DOHH2 (cell line): ENCODE measurements at regions not wholly inside any gene's neighbourhood (a gene's known extent, or its start where the extent isn't known, plus 50 kb on each side); places are given as distances from the start of the nearest gene placed in this dataset.

Experiments used
- H3F3A ChIP-seq: fragments of 200-600 bp; sonication (generic), shearing (Covaris generic); 2 replicates; pipeline ENCODE4 v1.6.0; 2016; ENCODE audit warnings: antibody characterized with exemption, mild to moderate bottlenecking; ENCODE audit not compliant: control insufficient read depth, insufficient read depth
- H3K27ac ChIP-seq: fragments of 200-600 bp; sonication (generic); 2 replicates; pipeline ENCODE4 v1.5.1; 2014; ENCODE audit warnings: low read depth, mild to moderate bottlenecking, low read length, moderate library complexity
- H3K27me3 ChIP-seq: fragments of 200-600 bp; sonication (generic); 2 replicates; pipeline ENCODE4 v1.6.1; 2014; ENCODE audit warnings: mild to moderate bottlenecking, low read length, mixed read lengths; ENCODE audit not compliant: control insufficient read depth
- H3K36me3 ChIP-seq: fragments of 200-600 bp; sonication (generic); 2 replicates; pipeline ENCODE4 v1.6.1; 2014; ENCODE audit warnings: mild to moderate bottlenecking, low read length, moderate library complexity, mixed read lengths; ENCODE audit not compliant: control insufficient read depth
- H3K4me1 ChIP-seq: fragments of 200-600 bp; sonication (generic); 2 replicates; pipeline ENCODE4 v1.6.1; 2014; ENCODE audit warnings: mild to moderate bottlenecking, low read length, mixed read lengths; ENCODE audit not compliant: control insufficient read depth
- H3K4me2 ChIP-seq: fragments of 200-600 bp; sonication (generic); 2 replicates; pipeline ENCODE4 v1.6.0; 2014; ENCODE audit warnings: mild to moderate bottlenecking, low read length, moderate library complexity
- H3K4me3 ChIP-seq: fragments of 200-600 bp; sonication (generic); 2 replicates; pipeline ENCODE4 v1.5.1; 2014; ENCODE audit warnings: mild to moderate bottlenecking, low read length, mixed read lengths
- H3K79me2 ChIP-seq: fragments of 200-600 bp; sonication (generic); 2 replicates; pipeline ENCODE4 v1.6.1; 2014; ENCODE audit warnings: mild to moderate bottlenecking, low read length, mixed read lengths; ENCODE audit not compliant: control insufficient read depth
- H3K9me2 ChIP-seq: fragments of 200-600 bp; sonication (generic); replicated peaks from 2 replicates; pipeline ENCODE4 v1.6.1; 2014; ENCODE audit warnings: mild to moderate bottlenecking, low read length, mixed read lengths; ENCODE audit not compliant: control insufficient read depth
- H3K9me3 ChIP-seq: fragments of 200-600 bp; sonication (generic); 2 replicates; pipeline ENCODE4 v1.6.1; 2014; ENCODE audit warnings: antibody characterized with exemption, low read length, mixed read lengths; ENCODE audit not compliant: control insufficient read depth, insufficient read depth
- H4K20me1 ChIP-seq: fragments of 200-600 bp; sonication (generic); 2 replicates; pipeline ENCODE4 v1.6.0; 2014; ENCODE audit warnings: low read depth, mild to moderate bottlenecking, antibody characterized with exemption, low read length, moderate library complexity; ENCODE audit not compliant: control insufficient read depth, insufficient read depth
- EZH2phosphoT487 ChIP-seq: fragments of 200-600 bp; sonication (generic); IDR thresholded peaks from 2 replicates; pipeline ENCODE4 v1.6.1; 2017; ENCODE audit warnings: borderline replicate concordance, mild to moderate bottlenecking, antibody characterized with exemption, low read length, moderate library complexity, mixed read lengths
- TF ChIP-seq, protein P1 (sequence below): fragments of 200-600 bp; sonication (generic); IDR thresholded peaks from one replicate; pipeline ENCODE4 v1.5.1; 2014; ENCODE audit warnings: antibody characterized with exemption, mild to moderate bottlenecking, low read depth, low read length; ENCODE audit not compliant: poor library complexity, severe bottlenecking

DNA sequence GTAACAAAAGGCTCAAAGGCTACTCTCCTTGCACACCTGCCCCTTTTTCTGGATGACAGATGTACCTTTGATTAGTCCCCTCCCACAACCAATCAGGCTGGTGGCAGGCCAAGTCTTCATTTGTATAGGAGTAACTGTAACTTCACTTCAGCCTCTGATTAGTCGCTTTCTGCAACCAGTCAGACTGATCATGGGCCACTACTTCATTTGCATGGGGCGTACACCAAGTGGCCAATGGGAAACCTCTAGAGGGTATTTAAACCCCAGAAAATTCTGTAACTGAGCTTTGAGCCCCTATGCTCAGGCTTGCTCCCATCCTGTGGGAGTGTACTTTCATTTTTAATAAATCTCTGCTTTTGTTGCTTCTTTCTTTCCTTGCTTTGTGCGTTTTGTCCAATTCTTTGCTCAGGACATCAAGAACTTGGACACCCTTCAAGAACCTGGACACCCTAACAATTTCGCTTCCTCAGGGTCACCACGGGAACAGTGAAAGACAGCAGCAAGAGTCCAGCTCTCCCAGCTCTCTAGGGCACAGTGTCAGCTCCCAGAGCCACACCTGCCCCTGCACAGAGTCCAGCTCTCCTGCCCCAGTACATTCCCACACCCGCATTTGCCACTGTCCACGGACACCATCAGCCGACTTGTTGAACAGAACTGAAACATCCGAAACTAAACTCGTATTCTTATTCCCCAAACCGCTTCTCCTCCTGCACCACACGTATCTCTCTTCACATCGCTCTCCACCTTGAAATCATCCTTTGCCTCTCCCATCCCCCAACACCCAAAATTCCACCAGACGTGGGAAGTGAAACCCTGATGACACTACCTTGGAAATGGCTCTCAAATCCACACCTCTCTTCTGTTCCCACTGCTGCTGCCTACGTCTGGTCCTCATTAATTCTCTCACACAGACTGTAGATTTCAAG lies 53.4 kb downstream of the ABCC12 start:
- Histone ChIP-seq H3K4me2 (no peak overlapping the region), H3K27ac (no peak overlapping the region)
- no peak for TF ChIP-seq EZH2phosphoT487
- TF ChIP-seq, protein P1, sequence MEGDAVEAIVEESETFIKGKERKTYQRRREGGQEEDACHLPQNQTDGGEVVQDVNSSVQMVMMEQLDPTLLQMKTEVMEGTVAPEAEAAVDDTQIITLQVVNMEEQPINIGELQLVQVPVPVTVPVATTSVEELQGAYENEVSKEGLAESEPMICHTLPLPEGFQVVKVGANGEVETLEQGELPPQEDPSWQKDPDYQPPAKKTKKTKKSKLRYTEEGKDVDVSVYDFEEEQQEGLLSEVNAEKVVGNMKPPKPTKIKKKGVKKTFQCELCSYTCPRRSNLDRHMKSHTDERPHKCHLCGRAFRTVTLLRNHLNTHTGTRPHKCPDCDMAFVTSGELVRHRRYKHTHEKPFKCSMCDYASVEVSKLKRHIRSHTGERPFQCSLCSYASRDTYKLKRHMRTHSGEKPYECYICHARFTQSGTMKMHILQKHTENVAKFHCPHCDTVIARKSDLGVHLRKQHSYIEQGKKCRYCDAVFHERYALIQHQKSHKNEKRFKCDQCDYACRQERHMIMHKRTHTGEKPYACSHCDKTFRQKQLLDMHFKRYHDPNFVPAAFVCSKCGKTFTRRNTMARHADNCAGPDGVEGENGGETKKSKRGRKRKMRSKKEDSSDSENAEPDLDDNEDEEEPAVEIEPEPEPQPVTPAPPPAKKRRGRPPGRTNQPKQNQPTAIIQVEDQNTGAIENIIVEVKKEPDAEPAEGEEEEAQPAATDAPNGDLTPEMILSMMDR, result no peak

DNA sequence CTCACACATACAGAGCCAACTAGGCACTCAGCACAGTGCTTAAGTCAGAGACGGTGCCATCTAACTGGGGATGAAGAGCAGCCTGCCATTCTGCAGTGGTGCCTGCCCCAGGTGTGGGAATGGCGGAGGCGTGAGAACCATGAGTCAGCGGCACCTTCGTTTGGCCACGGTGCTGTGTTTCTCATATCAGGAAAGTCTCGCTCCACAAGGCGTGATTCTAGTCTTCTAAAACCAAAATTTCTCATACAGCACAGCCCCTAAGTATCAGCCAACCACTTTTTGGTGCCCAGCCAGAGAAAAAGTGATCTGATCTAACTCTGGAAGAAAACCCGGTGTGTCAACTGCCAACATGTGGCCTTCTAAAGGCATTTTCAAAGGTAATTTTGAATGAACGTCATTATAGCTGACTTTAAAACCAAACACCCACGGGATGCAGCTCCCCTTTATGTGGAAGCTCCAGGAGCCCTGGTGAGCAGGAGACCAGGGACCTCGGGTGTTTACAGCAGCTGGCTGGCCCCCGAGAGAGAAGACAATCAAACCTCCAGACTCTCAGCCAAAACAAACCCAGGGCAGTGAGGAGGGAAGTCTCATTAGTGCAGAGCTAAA lies 54.6 kb downstream of the ABCC12 start:
- Histone ChIP-seq H3K27ac (no peak overlapping the region), H3F3A (no peaks in the 10 kb centered on the region), H3K9me2 (no peaks in the 10 kb centered on the region), H3K27me3 (peaks cover 6% of the 10 kb centered on the region; the same call in 1 of the 2 replicates), H4K20me1 (no peaks in the 10 kb centered on the region), H3K4me2 (no peak overlapping the region), H3K4me1 (no peaks in the 10 kb centered on the region), H3K36me3 (no peaks in the 10 kb centered on the region), H3K9me3 (no peaks in the 10 kb centered on the region), H3K79me2 (no peaks in the 10 kb centered on the region), H3K4me3 (no peak overlapping the region)
- TF ChIP-seq EZH2phosphoT487, result no peak
- TF ChIP-seq, protein P1, result no peak

More for the DNA sequence above, 53.4 kb downstream of the ABCC12 start:
- Histone ChIP-seq H3K36me3 (no peaks in the 10 kb centered on the region), H3K4me1 (no peaks in the 10 kb centered on the region), H3K79me2 (no peaks in the 10 kb centered on the region), H3K27me3 (peaks cover 6% of the 10 kb centered on the region), H3K9me2 (no peaks in the 10 kb centered on the region), H3K9me3 (no peaks in the 10 kb centered on the region), H3F3A (no peaks in the 10 kb centered on the region), H4K20me1 (no peaks in the 10 kb centered on the region), H3K4me3 (no peak overlapping the region)

DNA sequence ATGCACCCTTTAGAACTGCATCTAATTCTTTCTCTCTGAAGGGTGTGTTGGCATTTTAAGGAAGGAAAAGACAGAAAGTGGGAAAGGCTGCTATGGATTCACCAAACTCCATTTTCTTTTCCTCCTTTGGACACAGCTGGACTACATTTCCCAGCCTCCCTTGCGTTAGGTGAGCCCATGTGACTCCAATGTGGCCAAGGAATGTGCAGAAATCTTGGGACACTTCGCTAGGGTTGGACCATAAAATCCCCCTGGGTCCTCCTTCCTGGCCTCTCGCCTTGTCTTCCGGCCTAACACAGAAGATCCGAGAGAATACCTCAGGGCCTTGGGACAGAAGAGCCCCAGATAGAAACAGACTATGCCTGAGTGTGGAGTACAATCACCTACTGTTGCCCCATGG lies 56.3 kb downstream of the ABCC12 start:
- no peaks in the 10 kb centered on the region for H3K9me2 ChIP-seq
- no peak overlapping the region for H3K27ac ChIP-seq
- TF ChIP-seq EZH2phosphoT487, result no peak
- TF ChIP-seq, protein P1, result no peak
- H3K27me3 ChIP-seq, result peaks cover 6% of the 10 kb centered on the region; the same call in 1 of the 2 replicates
- H3F3A ChIP-seq, result no peaks in the 10 kb centered on the region
- no peak overlapping the region for H3K4me3 ChIP-seq
- H3K4me1 ChIP-seq, result no peaks in the 10 kb centered on the region
- no peak overlapping the region for H3K4me2 ChIP-seq
- no peaks in the 10 kb centered on the region for H4K20me1 ChIP-seq
- H3K36me3 ChIP-seq, result no peaks in the 10 kb centered on the region
- no peaks in the 10 kb centered on the region for H3K79me2 ChIP-seq
- H3K9me3 ChIP-seq, result no peaks in the 10 kb centered on the region
